ENCODE measurements at regions not wholly inside any gene's neighbourhood (a gene's known extent, or its start where the extent isn't known, plus 50 kb on each side); places are given as distances from the start of the nearest gene placed in this dataset.

- ChIA-PET POLR2A (no interaction called here), CTCF (no interaction called here)
- no peak for DNase-seq
- Histone ChIP-seq H3K9me3 (ENCODE audit: control insufficient read depth in 2 of 3, low read length in 3 of 3) (no peaks in the 10 kb centered on the region), H3K27ac (ENCODE audit: low read depth, low read length) (no peak overlapping the region), H3K27me3 (ENCODE audit: control insufficient read depth in 2 of 2, insufficient read depth in 2 of 2, low read length in 2 of 2) (no peaks in the 10 kb centered on the region), H3K4me3 (ENCODE audit: low read length) (no peak overlapping the region), H3K4me1 (ENCODE audit: control insufficient read depth in 2 of 2, insufficient read depth in 2 of 2, low read length in 2 of 2) (peaks cover 0 to 9% of the 10 kb centered on the region in 2 donors), H3K36me3 (ENCODE audit: control insufficient read depth in 2 of 3, insufficient read depth in 3 of 3, low read length in 3 of 3) (no peaks in the 10 kb centered on the region)
- Mint-ChIP-seq H3K36me3 (peaks cover 0 to 9% (median 0%) of the 10 kb centered on the region in 5 donors), H3K9me3 (peaks cover 0 to 7% (median 0%) of the 10 kb centered on the region in 11 donors), H3K27ac (peak overlapping the region; percentile 36 to 94 (median 73)), H3K4me1 (peaks cover 20 to 57% (median 44%) of the 10 kb centered on the region in 7 donors), H3K27me3 (no peaks in the 10 kb centered on the region), H3K4me3 (peak overlapping the region in 4 of 10 donors; percentile 6 to 31 (median 20))
- no peak for ATAC-seq
- intact Hi-C loops (cut with micrococcal nuclease): loop anchor here (1.0 to 10.0 kb wide), 3 partner anchors 10 to 145 kb away; no protein-coding TSS in a partner anchor
These were observed 211.4 kb upstream of the SGK1 start for GRCh38 chr6:134529305-134529704.

- Mint-ChIP-seq H3K9me3 (peaks cover 0 to 3% (median 0%) of the 10 kb centered on the region in 11 donors), H3K4me3 (no peak overlapping the region), H3K27me3 (no peaks in the 10 kb centered on the region), H3K4me1 (peaks cover 20 to 54% (median 42%) of the 10 kb centered on the region in 7 donors), H3K36me3 (peaks cover 0 to 6% (median 0%) of the 10 kb centered on the region in 5 donors), H3K27ac (peak overlapping the region in 5 of 9 donors; percentile 28 to 52 (median 39))
- ATAC-seq: no peak
- DNase-seq: no peak
- Histone ChIP-seq H3K9me3 (ENCODE audit: control insufficient read depth in 2 of 3, low read length in 3 of 3) (no peaks in the 10 kb centered on the region), H3K36me3 (ENCODE audit: control insufficient read depth in 2 of 3, insufficient read depth in 3 of 3, low read length in 3 of 3) (no peaks in the 10 kb centered on the region), H3K4me3 (ENCODE audit: low read length) (no peak overlapping the region), H3K27me3 (ENCODE audit: control insufficient read depth in 2 of 2, insufficient read depth in 2 of 2, low read length in 2 of 2) (no peaks in the 10 kb centered on the region), H3K27ac (ENCODE audit: low read depth, low read length) (no peak overlapping the region), H3K4me1 (ENCODE audit: control insufficient read depth in 2 of 2, insufficient read depth in 2 of 2, low read length in 2 of 2) (peaks cover 0 to 18% of the 10 kb centered on the region in 2 donors)
- CTCF ChIA-PET: interaction anchor here (0.7 kb wide), 1 partner anchor 114 kb away, joined by 3 read pairs; no protein-coding TSS in a partner anchor
- intact Hi-C loops (cut with micrococcal nuclease): loop anchor here (10.0 kb wide), 2 partner anchors 108 to 142 kb away; no protein-coding TSS in a partner anchor
- POLR2A ChIA-PET: no interaction called here
These were observed 209.3 kb upstream of the SGK1 start for GRCh38 chr6:134527108-134527787.

GRCh38 chr6:134525190-134525868, 207.4 kb upstream of the SGK1 start:
- no peaks in the 10 kb centered on the region for H3K9me3 ChIP-seq (ENCODE audit: control insufficient read depth in 2 of 3, low read length in 3 of 3)
- peaks cover 0 to 8% (median 0%) of the 10 kb centered on the region in 5 donors for H3K36me3 Mint-ChIP-seq
- peaks cover 0 to 17% of the 10 kb centered on the region in 2 donors for H3K4me1 ChIP-seq (ENCODE audit: control insufficient read depth in 2 of 2, insufficient read depth in 2 of 2, low read length in 2 of 2)
- H3K9me3 Mint-ChIP-seq: peaks cover 0 to 3% (median 0%) of the 10 kb centered on the region in 11 donors
- DNase-seq (no peak), ATAC-seq (no peak)
- no peak overlapping the region for H3K4me3 Mint-ChIP-seq
- ChIA-PET POLR2A (interaction anchor here (2.0 kb wide), 1 partner anchor 12 kb away, joined by 4 read pairs; no protein-coding TSS in a partner anchor), CTCF (no interaction called here)
- no peak overlapping the region for H3K27ac ChIP-seq (ENCODE audit: low read depth, low read length)
- no peaks in the 10 kb centered on the region for H3K27me3 ChIP-seq (ENCODE audit: control insufficient read depth in 2 of 2, insufficient read depth in 2 of 2, low read length in 2 of 2)
- H3K4me1 Mint-ChIP-seq: peaks cover 22 to 50% (median 45%) of the 10 kb centered on the region in 7 donors
- intact Hi-C loops (cut with micrococcal nuclease): loop anchor here (10.0 kb wide), 2 partner anchors 109 to 141 kb away; no protein-coding TSS in a partner anchor
- no peaks in the 10 kb centered on the region for H3K36me3 ChIP-seq (ENCODE audit: control insufficient read depth in 2 of 3, insufficient read depth in 3 of 3, low read length in 3 of 3)
- H3K27me3 Mint-ChIP-seq: no peaks in the 10 kb centered on the region
- no peak overlapping the region for H3K4me3 ChIP-seq (ENCODE audit: low read length)
- H3K27ac Mint-ChIP-seq: peak overlapping the region in 5 of 9 donors; percentile 1 to 85 (median 21)

GRCh38 chr6:134523903-134524650, 206.2 kb upstream of the SGK1 start:
- H3K36me3 ChIP-seq (ENCODE audit: control insufficient read depth in 2 of 3, insufficient read depth in 3 of 3, low read length in 3 of 3): no peaks in the 10 kb centered on the region
- Mint-ChIP-seq H3K4me3 (peak overlapping the region in 3 of 10 donors; percentile 2 to 39 (median 28)), H3K27ac (peak overlapping the region in 8 of 9 donors; percentile 41 to 85 (median 74)), H3K27me3 (no peaks in the 10 kb centered on the region), H3K36me3 (peaks cover 0 to 6% (median 0%) of the 10 kb centered on the region in 5 donors), H3K4me1 (peaks cover 26 to 50% (median 46%) of the 10 kb centered on the region in 7 donors), H3K9me3 (no peaks in the 10 kb centered on the region)
- no peak overlapping the region for H3K4me3 ChIP-seq (ENCODE audit: low read length)
- ATAC-seq (peak; percentile 67), DNase-seq (peak in 7 of 9 donors; percentile 15 to 66 (median 36))
- H3K27ac ChIP-seq (ENCODE audit: low read depth, low read length): no peak overlapping the region
- H3K27me3 ChIP-seq (ENCODE audit: control insufficient read depth in 2 of 2, insufficient read depth in 2 of 2, low read length in 2 of 2): no peaks in the 10 kb centered on the region
- ChIA-PET POLR2A (interaction anchor here (0.6 kb wide), 1 partner anchor 56 kb away, joined by 3 read pairs; no protein-coding TSS in a partner anchor), CTCF (interaction anchor here (0.9 to 1.2 kb wide), 2 partner anchors 19 to 368 kb away, joined by 3 read pairs; no protein-coding TSS in a partner anchor)
- H3K4me1 ChIP-seq (ENCODE audit: control insufficient read depth in 2 of 2, insufficient read depth in 2 of 2, low read length in 2 of 2): peaks cover 0 to 30% of the 10 kb centered on the region in 2 donors
- intact Hi-C loops (cut with micrococcal nuclease): loop anchor here (5.0 to 10.0 kb wide), 3 partner anchors 111 to 277 kb away; no protein-coding TSS in a partner anchor
- H3K9me3 ChIP-seq (ENCODE audit: control insufficient read depth in 2 of 3, low read length in 3 of 3): no peaks in the 10 kb centered on the region

- H3K4me3 ChIP-seq (ENCODE audit: low read length): no peak overlapping the region
- intact Hi-C loops (cut with micrococcal nuclease): loop anchor here (5.0 to 10.0 kb wide), 3 partner anchors 112 to 276 kb away; no protein-coding TSS in a partner anchor
- no peaks in the 10 kb centered on the region for H3K27me3 Mint-ChIP-seq
- ChIA-PET POLR2A (interaction anchor here (0.5 kb wide), 1 partner anchor 16 kb away, joined by 3 read pairs; no protein-coding TSS in a partner anchor), CTCF (interaction anchor here (0.7 to 1.2 kb wide), 3 partner anchors 18 to 367 kb away, joined by 3 to 5 read pairs (median 3); no protein-coding TSS in a partner anchor)
- H3K27ac ChIP-seq (ENCODE audit: low read depth, low read length): no peak overlapping the region
- no peaks in the 10 kb centered on the region for H3K27me3 ChIP-seq (ENCODE audit: control insufficient read depth in 2 of 2, insufficient read depth in 2 of 2, low read length in 2 of 2)
- no peak overlapping the region for H3K4me3 Mint-ChIP-seq
- peaks cover 0 to 6% (median 0%) of the 10 kb centered on the region in 5 donors for H3K36me3 Mint-ChIP-seq
- peaks cover 0 to 36% of the 10 kb centered on the region in 2 donors for H3K4me1 ChIP-seq (ENCODE audit: control insufficient read depth in 2 of 2, insufficient read depth in 2 of 2, low read length in 2 of 2)
- ATAC-seq (no peak), DNase-seq (no peak)
- H3K9me3 ChIP-seq (ENCODE audit: control insufficient read depth in 2 of 3, low read length in 3 of 3): no peaks in the 10 kb centered on the region
- no peaks in the 10 kb centered on the region for H3K36me3 ChIP-seq (ENCODE audit: control insufficient read depth in 2 of 3, insufficient read depth in 3 of 3, low read length in 3 of 3)
- peak overlapping the region in 7 of 9 donors; percentile 16 to 83 (median 67) for H3K27ac Mint-ChIP-seq
- H3K4me1 Mint-ChIP-seq: peaks cover 26 to 59% (median 56%) of the 10 kb centered on the region in 7 donors
- no peaks in the 10 kb centered on the region for H3K9me3 Mint-ChIP-seq
These were observed 205.1 kb upstream of the SGK1 start for GRCh38 chr6:134523051-134523450.
